Astrocyte of the hippocampus (primary cell): ENCODE measurements at regions not wholly inside any gene's neighbourhood (a gene's known extent, or its start where the extent isn't known, plus 50 kb on each side); places are given as distances from the start of the nearest gene placed in this dataset.

Source experiments
- DNase-seq: peaks from one replicate; pipeline ENCODE4 v3.0.0; 2011; ENCODE audit warnings: low read depth, low spot score

GRCh38 chr13:31441800-31442510 is 242.2 kb downstream of the B3GLCT start:
- DNase-seq = no peak

- DNase-seq = no peak
Observed at GRCh38 chr13:31442571-31442970, 242.8 kb downstream of the B3GLCT start.

GRCh38 chr13:31444266-31444856 is 244.6 kb downstream of the B3GLCT start:
- no peak for DNase-seq

- DNase-seq = no peak
Observed at GRCh38 chr13:31452525-31452924, 252.8 kb downstream of the B3GLCT start.

GRCh38 chr13:31455581-31455980 is 255.8 kb downstream of the B3GLCT start:
- no peak for DNase-seq

- no peak for DNase-seq
Observed at GRCh38 chr13:31456056-31456455, 256.3 kb downstream of the B3GLCT start.

GRCh38 chr13:31460061-31460460 is 260.3 kb downstream of the B3GLCT start:
- no peak for DNase-seq

- DNase-seq = no peak
Observed at GRCh38 chr13:31461923-31462322, 262.1 kb downstream of the B3GLCT start.

GRCh38 chr13:31462766-31463165 is 263.0 kb downstream of the B3GLCT start:
- no peak for DNase-seq

GRCh38 chr13:31468114-31468902 is 268.5 kb downstream of the B3GLCT start:
- DNase-seq = no peak

- no peak for DNase-seq
Observed at GRCh38 chr13:31469377-31469776, 269.6 kb downstream of the B3GLCT start.

- peak; percentile 75 for DNase-seq
Observed at GRCh38 chr13:31476266-31476665, 263.1 kb upstream of the RXFP2 start.

GRCh38 chr13:31476753-31477152 is 262.6 kb upstream of the RXFP2 start:
- DNase-seq = no peak

- no peak for DNase-seq
Observed at GRCh38 chr13:31477961-31478360, 261.4 kb upstream of the RXFP2 start.

- no peak for DNase-seq
Observed at GRCh38 chr13:31485183-31485582, 254.1 kb upstream of the RXFP2 start.

GRCh38 chr13:31485651-31486051 is 253.7 kb upstream of the RXFP2 start:
- DNase-seq = no peak

- no peak for DNase-seq
Observed at GRCh38 chr13:31495336-31495735, 244.0 kb upstream of the RXFP2 start.

GRCh38 chr13:31499274-31499673 is 240.1 kb upstream of the RXFP2 start:
- DNase-seq = no peak

- DNase-seq = no peak
Observed at GRCh38 chr13:31503626-31504025, 235.7 kb upstream of the RXFP2 start.

GRCh38 chr13:31504918-31505317 is 234.4 kb upstream of the RXFP2 start:
- DNase-seq = no peak

GRCh38 chr13:31512331-31512730 is 227.0 kb upstream of the RXFP2 start:
- DNase-seq = no peak

GRCh38 chr13:31514932-31515331 is 224.4 kb upstream of the RXFP2 start:
- no peak for DNase-seq

- DNase-seq = no peak
Observed at GRCh38 chr13:31515427-31515826, 223.9 kb upstream of the RXFP2 start.
